ENCODE measurements at regions not wholly inside any gene's neighbourhood (a gene's known extent, or its start where the extent isn't known, plus 50 kb on each side); places are given as distances from the start of the nearest gene placed in this dataset.

GRCh38 chr1:112061901-112062320 lies 72.4 kb upstream of the KCND3 start:
- H3K9me2 ChIP-seq (ENCODE audit: insufficient read depth) = no peaks in the 10 kb centered on the region
- intact Hi-C loops (cut with micrococcal nuclease; ENCODE audit: unreplicated experiment) = no loop called here
- H3K27ac ChIP-seq = no peak overlapping the region
- H2AFZ ChIP-seq = no peak overlapping the region
- H3F3A ChIP-seq (ENCODE audit: insufficient read depth, low read depth) = no peaks in the 10 kb centered on the region
- DNase-seq = no peak
- ChIA-PET POLR2A (ENCODE audit: unreplicated experiment) (no interaction called here), CTCF (no interaction called here)
- no peaks in the 10 kb centered on the region for H3K36me3 ChIP-seq (ENCODE audit: low read depth)
- H3K4me2 ChIP-seq = no peak overlapping the region
- H3K27me3 ChIP-seq (ENCODE audit: insufficient read depth, low read depth) = peaks cover 90% of the 10 kb centered on the region
- H4K20me1 ChIP-seq (ENCODE audit: insufficient read depth) = no peaks in the 10 kb centered on the region; the same call in 1 of the 2 replicates
- TF ChIP-seq CTCF (conservative IDR thresholded peaks at IDR 0.05) = no peak
- TF ChIP-seq EZH2 (IDR thresholded peaks at IDR 0.05; ENCODE audit: low read depth) = no peak
- no peaks in the 10 kb centered on the region for H3K79me2 ChIP-seq (ENCODE audit: low read depth)
- no TSS peak for BruUV-seq (replicated peaks)
- no peaks in the 10 kb centered on the region for H3K4me1 ChIP-seq (replicated peaks; ENCODE audit: insufficient read depth)
- H3K4me3 ChIP-seq = no peak overlapping the region
- no peaks in the 10 kb centered on the region for H3K9me3 ChIP-seq (ENCODE audit: insufficient read depth, low read depth)

- TF ChIP-seq EZH2 (IDR thresholded peaks at IDR 0.05; ENCODE audit: low read depth) (no peak), CTCF (conservative IDR thresholded peaks at IDR 0.05) (no peak)
- Histone ChIP-seq H3K4me1 (replicated peaks; ENCODE audit: insufficient read depth) (no peaks in the 10 kb centered on the region), H2AFZ (no peak overlapping the region), H4K20me1 (ENCODE audit: insufficient read depth) (no peaks in the 10 kb centered on the region; the same call in 1 of the 2 replicates), H3K36me3 (ENCODE audit: low read depth) (no peaks in the 10 kb centered on the region), H3K27me3 (ENCODE audit: insufficient read depth, low read depth) (peaks cover 73% of the 10 kb centered on the region), H3K9me2 (ENCODE audit: insufficient read depth) (no peaks in the 10 kb centered on the region), H3K4me2 (no peak overlapping the region), H3K27ac (no peak overlapping the region), H3K79me2 (ENCODE audit: low read depth) (no peaks in the 10 kb centered on the region), H3F3A (ENCODE audit: insufficient read depth, low read depth) (no peaks in the 10 kb centered on the region), H3K9me3 (ENCODE audit: insufficient read depth, low read depth) (no peaks in the 10 kb centered on the region), H3K4me3 (no peak overlapping the region)
- POLR2A ChIA-PET (ENCODE audit: unreplicated experiment) = no interaction called here
- intact Hi-C loops (cut with micrococcal nuclease; ENCODE audit: unreplicated experiment) = no loop called here
- DNase-seq = no peak
- CTCF ChIA-PET = no interaction called here
- BruUV-seq (replicated peaks) = no TSS peak
These were observed 74.6 kb upstream of the KCND3 start for GRCh38 chr1:112063781-112064728.

- no peak for DNase-seq
- Histone ChIP-seq H2AFZ (no peak overlapping the region), H3K4me1 (replicated peaks; ENCODE audit: insufficient read depth) (no peaks in the 10 kb centered on the region), H3K79me2 (ENCODE audit: low read depth) (no peaks in the 10 kb centered on the region), H3K27ac (no peak overlapping the region), H4K20me1 (ENCODE audit: insufficient read depth) (no peaks in the 10 kb centered on the region), H3F3A (ENCODE audit: insufficient read depth, low read depth) (no peaks in the 10 kb centered on the region), H3K27me3 (ENCODE audit: insufficient read depth, low read depth) (peaks cover 40% of the 10 kb centered on the region), H3K4me3 (no peak overlapping the region), H3K4me2 (no peak overlapping the region), H3K36me3 (ENCODE audit: low read depth) (no peaks in the 10 kb centered on the region), H3K9me3 (ENCODE audit: insufficient read depth, low read depth) (no peaks in the 10 kb centered on the region), H3K9me2 (ENCODE audit: insufficient read depth) (no peaks in the 10 kb centered on the region)
- ChIA-PET POLR2A (ENCODE audit: unreplicated experiment) (no interaction called here), CTCF (no interaction called here)
- no peak for TF ChIP-seq CTCF (conservative IDR thresholded peaks at IDR 0.05)
- no peak for TF ChIP-seq EZH2 (IDR thresholded peaks at IDR 0.05; ENCODE audit: low read depth)
- intact Hi-C loops (cut with micrococcal nuclease; ENCODE audit: unreplicated experiment) = no loop called here
- no TSS peak for BruUV-seq (replicated peaks)
These were observed 78.5 kb upstream of the KCND3 start for GRCh38 chr1:112067989-112068388.
